CD14-positive monocyte (primary cell): ENCODE measurements at regions not wholly inside any gene's neighbourhood (a gene's known extent, or its start where the extent isn't known, plus 50 kb on each side); places are given as distances from the start of the nearest gene placed in this dataset.

Experiments used
- DNase-seq, 3 donors: peaks; one replicate each; pipeline ENCODE4 v3.0.0-alpha.2; 2011 to 2022
- H2AFZ ChIP-seq: 2 replicates; pipeline ENCODE4 v1.6.0; 2012; ENCODE audit warnings: mild to moderate bottlenecking, low read depth, low read length, inconsistent platforms; ENCODE audit not compliant: insufficient read depth, poor library complexity, severe bottlenecking
- H3K27ac ChIP-seq, 2 donors: 1 replicate in 1 of 2; 2 replicates in 1 of 2; pipeline ENCODE4 v1.5.1; 2012 to 2013; ENCODE audit warnings: low read length in 2 of 2, control low read depth in 1 of 2, inconsistent platforms in 1 of 2, low read depth in 1 of 2, mild to moderate bottlenecking in 1 of 2
- H3K27me3 ChIP-seq, 2 donors: one replicate each; pipeline versions ENCODE4 v1.6.0 to v1.6.1; 2011 to 2013; ENCODE audit warnings: low read length in 2 of 2; ENCODE audit not compliant: control insufficient read depth in 2 of 2, insufficient read depth in 2 of 2
- H3K36me3 ChIP-seq, 2 donors: replicated peaks in 1 of 2; 1 replicate in 1 of 2; 2 replicates in 1 of 2; pipeline versions ENCODE4 v1.5.1 to v1.6.1; 2012 to 2013; ENCODE audit warnings: low read length in 2 of 2, control low read depth in 1 of 2, inconsistent platforms in 1 of 2, mild to moderate bottlenecking in 1 of 2; ENCODE audit not compliant: insufficient read depth in 2 of 2, control insufficient read depth in 1 of 2
- H3K4me1 ChIP-seq, 2 donors: 1 replicate in 1 of 2; 2 replicates in 1 of 2; pipeline versions ENCODE4 v1.5.1 to v1.6.1; 2012 to 2013; ENCODE audit warnings: low read length in 2 of 2, control low read depth in 1 of 2, inconsistent platforms in 1 of 2, mild to moderate bottlenecking in 1 of 2, moderate library complexity in 1 of 2; ENCODE audit not compliant: insufficient read depth in 2 of 2, control insufficient read depth in 1 of 2
- H3K4me2 ChIP-seq: replicated peaks from 2 replicates; pipeline ENCODE3; 2012; ENCODE audit warnings: low read length, moderate library complexity, mild to moderate bottlenecking; ENCODE audit not compliant: poor library complexity, severe bottlenecking; ENCODE audit errors: extremely low read depth
- H3K4me3 ChIP-seq, 3 experiments: fragments of 200-600 bp in 1 of 3; sonication (generic) in 1 of 3; replicated peaks in 1 of 3; 1 replicate in 2 of 3; 2 replicates in 1 of 3; pipeline ENCODE4 v1.5.1; 2011 to 2013; ENCODE audit warnings: low read length in 3 of 3, mild to moderate bottlenecking in 3 of 3, control low read depth in 2 of 3, low read depth in 2 of 3, inconsistent platforms in 1 of 3, moderate library complexity in 1 of 3
- H3K79me2 ChIP-seq: 2 replicates; pipeline ENCODE4 v1.6.0; 2012; ENCODE audit warnings: mild to moderate bottlenecking, control low read depth, inconsistent platforms, low read length, moderate library complexity; ENCODE audit not compliant: insufficient read depth
- H3K9ac ChIP-seq: 2 replicates; pipeline ENCODE4 v1.6.0; 2017; ENCODE audit warnings: low read length, mild to moderate bottlenecking; ENCODE audit not compliant: insufficient read depth, poor library complexity, severe bottlenecking
- H3K9me3 ChIP-seq, 2 donors: replicated peaks in 1 of 2; 1 replicate in 1 of 2; 2 replicates in 1 of 2; pipeline versions ENCODE4 v1.5.1 to v1.6.1; 2012 to 2013; ENCODE audit warnings: low read length in 2 of 2, control low read depth in 1 of 2; ENCODE audit not compliant: control insufficient read depth in 1 of 2, insufficient read depth in 1 of 2
- H4K20me1 ChIP-seq: 2 replicates; pipeline ENCODE4 v1.6.0; 2012; ENCODE audit warnings: mild to moderate bottlenecking, low read length, control low read depth, moderate library complexity; ENCODE audit not compliant: insufficient read depth
- H3K27ac Mint-ChIP-seq, 7 donors: one replicate each; pipeline ENCODE4 v1.8.0; 2020; ENCODE audit warnings: mild to moderate bottlenecking in 7 of 7, mixed read lengths in 7 of 7, moderate library complexity in 6 of 7, inconsistent platforms in 2 of 7
- H3K27me3 Mint-ChIP-seq, 3 donors: one replicate each; pipeline ENCODE4 v1.8.0; 2021 to 2022; ENCODE audit warnings: low read depth in 3 of 3, mild to moderate bottlenecking in 3 of 3, mixed read lengths in 3 of 3, moderate library complexity in 3 of 3, inconsistent platforms in 1 of 3
- H3K36me3 Mint-ChIP-seq, 2 donors: one replicate each; pipeline ENCODE4 v1.8.0; 2020; ENCODE audit warnings: mixed read lengths in 2 of 2, inconsistent platforms in 1 of 2, mild to moderate bottlenecking in 1 of 2
- H3K4me1 Mint-ChIP-seq: one replicate; pipeline ENCODE4 v1.8.0; 2020; ENCODE audit warnings: mild to moderate bottlenecking, mixed read lengths
- H3K4me3 Mint-ChIP-seq, 2 donors: one replicate each; pipeline ENCODE4 v1.8.0; 2020; ENCODE audit warnings: mild to moderate bottlenecking in 2 of 2, mixed read lengths in 2 of 2, moderate library complexity in 1 of 2
- H3K9me3 Mint-ChIP-seq, 7 donors: one replicate each; pipeline ENCODE4 v1.8.0; 2020 to 2022; ENCODE audit warnings: mixed read lengths in 7 of 7, mild to moderate bottlenecking in 6 of 7, moderate library complexity in 6 of 7, inconsistent platforms in 2 of 7
- CTCF ChIP-seq: fragments of 200-600 bp; IDR thresholded peaks from one replicate; pipeline ENCODE4 v1.8.0; 2022; ENCODE audit warnings: antibody characterized with exemption, mild to moderate bottlenecking
- WGBS: methylation state at CpG from one replicate; pipeline ENCODE4 v1.1.5; 2013; ENCODE audit warnings: missing lambda C conversion rate; ENCODE audit not compliant: insufficient coverage; 5-methylcytosine and 5-hydroxymethylcytosine counted together
- intact Hi-C, 2 donors: fragments of 100-400 bp; cut with micrococcal nuclease; formaldehyde crosslinking; loops; one replicate each; pipeline versions ENCODE4 v1.15.0 to v1.15.1; 2023

DNA sequence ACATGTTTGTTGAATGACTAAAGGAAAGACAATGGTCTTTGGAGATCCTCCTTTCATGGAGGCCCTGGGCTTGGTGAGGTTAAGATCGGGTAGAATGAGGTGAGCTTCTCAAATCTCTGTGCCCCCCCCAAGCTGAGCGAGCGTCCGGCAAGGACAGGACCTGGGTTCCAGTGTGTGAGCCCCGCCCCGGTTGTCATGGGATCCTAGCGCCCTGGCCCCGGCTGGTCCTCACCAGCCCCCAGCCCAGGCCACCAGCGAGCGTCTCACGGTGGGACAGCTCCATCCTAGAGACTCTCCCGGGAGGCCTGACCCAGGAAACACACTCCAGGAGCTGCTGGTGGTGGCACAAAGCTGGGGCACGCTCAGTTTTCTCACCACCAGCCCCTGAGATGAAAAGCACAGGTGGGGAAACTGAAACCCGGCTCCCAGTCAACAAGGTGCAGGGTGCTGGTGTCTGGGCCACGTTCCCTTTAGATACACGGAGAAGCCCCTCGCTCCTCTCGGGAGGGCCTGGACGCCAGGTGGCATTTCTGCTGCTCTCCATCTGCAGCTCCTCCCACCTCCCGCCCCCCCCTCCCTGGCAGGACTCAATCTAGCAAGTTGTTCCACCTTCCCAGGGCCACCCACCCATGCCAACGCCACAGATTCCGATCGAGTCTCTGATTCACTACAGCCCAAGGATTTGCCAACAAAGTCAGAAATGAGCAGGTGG lies 131.3 kb upstream of the PPP1R26 start:
- no peak for TF ChIP-seq CTCF
- peaks cover 0 to 3% (median 0%) of the 10 kb centered on the region in 7 donors for H3K9me3 Mint-ChIP-seq
- no peaks in the 10 kb centered on the region for H3K4me1 ChIP-seq
- H3K36me3 Mint-ChIP-seq = no peaks in the 10 kb centered on the region
- no peaks in the 10 kb centered on the region for H3K4me1 Mint-ChIP-seq
- H3K4me2 ChIP-seq = no peak overlapping the region
- H3K4me3 Mint-ChIP-seq = no peak overlapping the region
- H3K27me3 ChIP-seq = no peaks in the 10 kb centered on the region
- H3K9me3 ChIP-seq = no peaks in the 10 kb centered on the region
- H3K9ac ChIP-seq = no peak overlapping the region
- DNase-seq = no peak
- peak overlapping the region in 1 of 7 donors; percentile 18 for H3K27ac Mint-ChIP-seq
- intact Hi-C loops = no loop called here
- no peak overlapping the region for H3K27ac ChIP-seq
- H3K36me3 ChIP-seq = no peaks in the 10 kb centered on the region
- no peaks in the 10 kb centered on the region for H4K20me1 ChIP-seq
- WGBS = 88% methylated on average over 17 of the region's 23 CpGs
- no peak overlapping the region for H2AFZ ChIP-seq
- peaks cover 6 to 10% (median 8%) of the 10 kb centered on the region in 3 donors for H3K27me3 Mint-ChIP-seq
- H3K4me3 ChIP-seq = no peak overlapping the region
- H3K79me2 ChIP-seq = no peaks in the 10 kb centered on the region

GRCh38 chr9:135348788-135349150 lies 130.8 kb upstream of the PPP1R26 start:
- Histone ChIP-seq H3K4me2 (no peak overlapping the region), H3K4me1 (no peaks in the 10 kb centered on the region), H3K4me3 (no peak overlapping the region), H3K79me2 (no peaks in the 10 kb centered on the region), H3K36me3 (no peaks in the 10 kb centered on the region), H2AFZ (no peak overlapping the region), H3K9ac (no peak overlapping the region), H3K9me3 (no peaks in the 10 kb centered on the region), H4K20me1 (no peaks in the 10 kb centered on the region), H3K27me3 (no peaks in the 10 kb centered on the region), H3K27ac (no peak overlapping the region)
- WGBS = 87% methylated on average over 6 of the region's 9 CpGs
- Mint-ChIP-seq H3K9me3 (peaks cover 0 to 3% (median 0%) of the 10 kb centered on the region in 7 donors), H3K27ac (peak overlapping the region in 1 of 7 donors; percentile 18), H3K4me1 (no peaks in the 10 kb centered on the region), H3K27me3 (peaks cover 7 to 10% (median 8%) of the 10 kb centered on the region in 3 donors), H3K36me3 (no peaks in the 10 kb centered on the region), H3K4me3 (no peak overlapping the region)
- no peak for TF ChIP-seq CTCF
- intact Hi-C loops = no loop called here
- no peak for DNase-seq
